AG04450 (cell line): ENCODE measurements at regions not wholly inside any gene's neighbourhood (a gene's known extent, or its start where the extent isn't known, plus 50 kb on each side); places are given as distances from the start of the nearest gene placed in this dataset.
"Not testable (repeated sequence)": the region's sequence is repeated elsewhere in the genome, so short reads cannot be mapped to it uniquely, and the experiment has no call there.

Experiments used
- CTCF ChIA-PET: fragments of 300-600, 350-600 bp; formaldehyde crosslinking; extraction: SDS; loops from one replicate; lab custom pipeline; 2022; ENCODE audit warnings: antibody characterized with exemption, inconsistent platforms; lab: Charles Lee
- POLR2A ChIA-PET: fragments of 350-600 bp; formaldehyde crosslinking; extraction: SDS; loops from one replicate; lab custom pipeline; 2021; ENCODE audit warnings: antibody characterized with exemption, inconsistent platforms; lab: Yijun Ruan, JAX
- DNase-seq: peaks from one replicate; pipeline ENCODE4 v3.0.0-alpha.2; 2011; ENCODE audit warnings: low read depth, low spot score
- H3K27ac ChIP-seq: one replicate; pipeline ENCODE4 v1.5.1; 2012; ENCODE audit warnings: low read depth, low read length, control low read depth
- H3K27me3 ChIP-seq: one replicate; pipeline ENCODE4 v1.6.0; 2012; ENCODE audit warnings: low read length; ENCODE audit not compliant: control insufficient read depth, insufficient read depth
- H3K4me3 ChIP-seq: 2 replicates; pipeline ENCODE4 v1.5.1; 2011; ENCODE audit warnings: mild to moderate bottlenecking, low read depth, low read length, control low read depth
- H3K9me3 ChIP-seq: 2 replicates; pipeline ENCODE4 v1.5.1; 2012; ENCODE audit warnings: low read length; ENCODE audit not compliant: control insufficient read depth, insufficient read depth
- CTCF ChIP-seq: IDR thresholded peaks from 2 replicates; pipeline ENCODE4 v1.5.1; 2011; ENCODE audit warnings: low read depth, low read length, control low read depth, inconsistent platforms

- CTCF ChIA-PET, result no interaction called here
- TF ChIP-seq CTCF, result no peak
- POLR2A ChIA-PET, result no interaction called here
- peaks cover 39% of the 10 kb centered on the region for H3K9me3 ChIP-seq
- no peak for DNase-seq
- H3K27ac ChIP-seq, result no peak overlapping the region
- no peak overlapping the region for H3K4me3 ChIP-seq
- H3K27me3 ChIP-seq, result no peaks in the 10 kb centered on the region
These were observed 355.3 kb upstream of the AUTS2 start for GRCh38 chr7:69243016-69243415.

- no peak for DNase-seq
- Histone ChIP-seq H3K27ac (no peak overlapping the region), H3K4me3 (no peak overlapping the region), H3K27me3 (no peaks in the 10 kb centered on the region), H3K9me3 (peaks cover 40% of the 10 kb centered on the region)
- ChIA-PET POLR2A (no interaction called here), CTCF (no interaction called here)
- no peak for TF ChIP-seq CTCF
These were observed 353.6 kb upstream of the AUTS2 start for GRCh38 chr7:69244701-69245100.

GRCh38 chr7:69245646-69246045, 352.6 kb upstream of the AUTS2 start:
- ChIA-PET POLR2A (no interaction called here), CTCF (no interaction called here)
- Histone ChIP-seq H3K27me3 (no peaks in the 10 kb centered on the region), H3K27ac (no peak overlapping the region), H3K9me3 (peaks cover 31% of the 10 kb centered on the region), H3K4me3 (no peak overlapping the region)
- no peak for DNase-seq
- no peak for TF ChIP-seq CTCF

- no peak for DNase-seq
- ChIA-PET CTCF (no interaction called here), POLR2A (no interaction called here)
- Histone ChIP-seq H3K4me3 (no peak overlapping the region), H3K9me3 (peaks cover 37% of the 10 kb centered on the region), H3K27me3 (no peaks in the 10 kb centered on the region), H3K27ac (no peak overlapping the region)
- TF ChIP-seq CTCF, result no peak
These were observed 351.5 kb upstream of the AUTS2 start for GRCh38 chr7:69246758-69247157.

- peaks cover 39% of the 10 kb centered on the region for H3K9me3 ChIP-seq
- H3K27me3 ChIP-seq, CTCF ChIA-PET, H3K27ac ChIP-seq, H3K4me3 ChIP-seq, POLR2A ChIA-PET, DNase-seq: not testable (repeated sequence)
These were observed 349.9 kb upstream of the AUTS2 start for GRCh38 chr7:69248382-69248828.

GRCh38 chr7:69250958-69251357, 347.3 kb upstream of the AUTS2 start:
- no peaks in the 10 kb centered on the region for H3K27me3 ChIP-seq
- ChIA-PET POLR2A (no interaction called here), CTCF (no interaction called here)
- no peak for TF ChIP-seq CTCF
- no peak overlapping the region for H3K27ac ChIP-seq
- H3K9me3 ChIP-seq, result peaks cover 36% of the 10 kb centered on the region
- no peak for DNase-seq
- H3K4me3 ChIP-seq, result no peak overlapping the region
